HG02870 (cell line): ENCODE measurements at regions not wholly inside any gene's neighbourhood (a gene's known extent, or its start where the extent isn't known, plus 50 kb on each side); places are given as distances from the start of the nearest gene placed in this dataset.

Source experiments
- ATAC-seq: cut with Tn5 transposase; IDR thresholded peaks from one replicate; pipeline ENCODE4 v1.9.1; 2021; ENCODE audit warnings: mild to moderate bottlenecking, moderate library complexity; ENCODE audit not compliant: unreplicated experiment

DNA sequence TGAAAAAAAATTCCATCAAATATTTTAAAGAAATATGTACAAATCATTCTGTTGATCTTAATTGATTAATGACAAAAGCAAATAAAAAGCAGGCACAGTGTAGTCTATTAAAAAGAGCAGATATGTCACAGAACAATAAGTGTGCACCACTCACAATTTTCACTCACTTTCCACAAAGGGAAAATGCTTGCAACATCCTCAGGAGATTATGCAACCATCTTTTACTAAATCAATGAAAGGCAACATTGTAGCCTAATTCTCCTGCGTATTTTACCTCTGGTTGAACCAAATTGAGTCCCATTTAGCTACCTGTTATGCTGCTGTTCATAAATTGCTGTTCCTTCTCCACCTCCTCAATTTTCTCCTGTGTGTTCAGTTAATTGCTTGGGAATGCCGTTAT lies 1346.8 kb upstream of the PIK3C3 start:
- ATAC-seq: no peak

DNA sequence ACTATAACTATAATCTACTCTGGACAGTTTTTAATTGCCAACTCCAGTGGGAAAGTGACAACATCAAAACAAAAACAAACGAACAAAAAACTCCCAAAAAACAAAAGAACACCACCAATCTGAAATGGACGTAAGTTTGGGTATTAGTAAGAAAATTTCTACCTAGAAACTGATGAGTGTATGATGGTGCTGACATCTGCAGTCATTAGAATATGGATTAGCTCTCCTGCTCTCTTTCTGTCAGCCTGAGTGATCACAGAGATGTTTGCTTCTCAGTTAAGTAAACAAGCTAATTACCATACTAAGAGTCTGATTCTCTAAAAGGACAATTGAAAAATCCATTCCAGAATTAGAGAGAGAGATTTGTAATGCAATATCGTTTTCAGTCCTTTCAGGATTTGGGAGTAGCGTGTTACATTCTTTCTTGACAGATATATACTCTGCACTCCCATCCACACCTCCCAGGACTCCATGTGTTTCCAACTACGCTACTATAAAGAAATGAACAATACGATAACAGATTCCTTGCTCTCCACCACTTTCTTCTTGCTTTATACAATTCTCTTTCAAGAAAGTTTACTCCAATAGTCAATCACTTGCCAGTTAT lies 1347.4 kb upstream of the PIK3C3 start:
- no peak for ATAC-seq

DNA sequence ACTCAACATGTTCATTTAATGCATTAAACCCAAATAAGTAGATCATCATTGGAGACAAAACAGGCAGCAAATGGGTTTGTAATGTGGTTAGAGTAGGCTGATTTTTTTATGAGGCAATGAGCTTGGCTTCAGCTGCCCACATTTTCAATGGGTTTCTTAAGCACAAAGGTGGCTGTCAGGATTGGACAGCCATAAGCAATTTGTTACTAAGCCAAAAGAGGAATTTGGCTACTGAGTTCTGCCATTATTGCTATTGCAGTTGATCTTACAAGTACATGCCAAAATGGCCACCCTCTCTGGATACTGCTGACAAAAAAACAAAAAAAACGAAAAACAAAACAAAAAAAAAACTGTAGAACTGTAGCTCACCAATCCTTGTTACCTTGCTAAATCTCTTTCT lies 1348.0 kb upstream of the PIK3C3 start:
- no peak for ATAC-seq

DNA sequence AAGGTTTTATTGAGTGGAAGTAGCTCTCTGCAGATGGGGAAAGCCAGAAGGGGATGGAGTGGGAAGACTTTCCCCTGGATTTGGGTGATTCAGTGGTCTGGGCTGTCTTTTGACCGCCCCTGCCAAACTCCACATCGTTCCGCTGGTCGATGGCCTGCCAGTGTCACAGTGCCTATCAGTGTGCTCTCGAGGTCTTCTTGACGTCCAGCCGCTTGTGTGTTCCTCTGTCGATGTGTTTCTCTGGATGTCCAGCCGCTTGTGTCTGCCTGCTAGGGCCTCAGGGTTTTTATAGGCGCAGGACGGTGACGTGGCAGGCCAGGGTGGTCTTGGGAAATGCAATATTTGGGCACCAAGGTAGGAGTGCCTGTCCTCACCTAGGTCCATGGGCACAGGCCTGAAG lies 1371.4 kb upstream of the PIK3C3 start:
- ATAC-seq: no peak

DNA sequence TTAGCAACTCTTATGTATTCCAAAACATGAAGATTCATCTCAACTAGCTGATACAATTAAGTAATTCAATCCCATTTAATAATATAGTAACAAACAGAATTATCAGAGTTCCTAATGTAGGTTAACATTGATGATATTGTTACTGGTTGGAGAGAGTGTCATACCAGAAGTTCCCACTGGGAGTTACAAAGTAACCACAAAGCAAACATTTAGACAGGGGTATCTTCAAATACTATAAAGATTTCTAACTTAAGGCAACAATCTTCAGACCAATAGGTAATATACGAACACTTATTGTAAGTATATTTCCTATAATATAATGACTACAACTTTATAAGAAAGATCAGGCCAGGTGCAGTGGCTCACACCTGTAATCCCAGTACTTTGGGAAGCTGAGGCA lies 1372.9 kb upstream of the PIK3C3 start:
- no peak for ATAC-seq

DNA sequence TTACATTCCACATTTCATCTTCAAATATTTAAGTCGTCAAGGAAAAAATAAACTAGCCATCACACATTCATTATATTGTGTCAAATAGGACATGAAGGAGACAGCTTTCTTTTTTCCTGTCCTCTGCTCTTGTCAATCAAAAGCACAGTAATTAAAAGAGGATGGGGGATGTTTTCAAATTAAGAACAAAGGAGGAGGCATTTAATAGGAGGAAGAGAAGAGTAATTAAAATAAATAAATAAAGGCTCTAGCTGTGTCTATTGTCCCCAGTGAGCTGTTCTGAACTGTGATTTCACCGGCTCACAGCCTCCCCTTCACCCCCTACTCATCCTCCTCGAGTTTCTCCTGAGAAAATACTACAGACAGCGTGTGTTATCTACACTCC lies 1377.1 kb upstream of the PIK3C3 start:
- no peak for ATAC-seq

DNA sequence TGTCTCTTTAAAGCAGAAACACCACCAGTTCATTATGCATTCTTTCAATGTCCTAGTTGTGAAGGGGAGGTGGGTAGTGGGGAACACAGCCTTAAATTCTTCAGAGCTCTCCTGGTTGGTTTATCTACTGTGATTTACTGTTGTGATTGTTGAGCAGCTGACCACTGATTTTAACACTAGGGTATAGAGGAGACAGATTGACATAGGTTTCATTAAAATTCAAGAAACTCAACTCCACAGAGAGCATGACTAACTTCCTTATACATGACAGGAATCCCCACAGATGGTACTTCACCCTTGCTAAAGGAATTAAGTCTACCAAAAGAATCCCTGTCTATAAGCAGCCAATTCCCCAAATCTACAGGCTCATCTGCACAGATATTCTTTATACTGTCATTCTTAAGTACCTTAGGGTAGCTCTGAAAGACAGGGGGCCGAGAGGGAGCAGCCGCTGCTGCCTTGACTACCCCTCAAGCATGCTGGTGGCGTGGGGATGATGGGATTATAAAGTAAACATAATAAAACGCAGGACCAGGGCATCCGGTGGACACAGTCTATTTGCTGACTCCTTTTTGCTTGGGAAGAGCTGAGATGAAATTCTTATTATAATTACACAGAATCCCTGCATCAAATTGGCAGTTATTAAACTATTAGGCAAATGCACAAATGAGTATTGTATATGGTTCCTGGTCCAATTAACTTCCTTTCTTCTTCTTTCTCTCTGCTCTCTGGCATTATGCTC lies 1377.6 kb upstream of the PIK3C3 start:
- no peak for ATAC-seq

DNA sequence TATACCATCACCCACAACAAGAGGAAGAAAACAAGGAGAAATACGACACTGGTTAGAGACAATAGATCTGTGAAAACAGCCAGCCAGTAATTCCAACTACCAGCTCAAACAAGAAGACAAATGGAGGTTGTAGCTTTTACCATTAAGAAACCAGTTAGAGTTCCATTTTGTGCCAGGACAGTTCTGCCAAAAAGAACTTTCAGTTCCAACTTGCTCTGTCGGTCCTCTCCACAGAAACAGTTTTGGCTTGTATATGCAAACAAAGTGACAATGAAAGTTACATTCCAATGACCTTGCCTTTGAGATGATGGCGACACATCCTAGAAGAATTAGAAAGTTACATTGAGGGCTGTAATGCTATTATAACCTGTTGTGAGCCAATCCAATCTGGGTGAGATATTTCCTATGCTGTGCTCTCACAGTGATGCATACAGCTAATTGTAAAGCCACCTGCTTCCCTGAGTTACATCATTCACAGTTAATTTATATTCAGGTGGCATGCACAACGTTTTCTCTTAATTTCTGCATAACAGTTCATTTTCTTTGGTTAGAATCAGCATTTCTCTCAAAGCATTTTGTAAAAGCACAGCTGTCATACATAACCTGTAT lies 1378.4 kb upstream of the PIK3C3 start:
- no peak for ATAC-seq

DNA sequence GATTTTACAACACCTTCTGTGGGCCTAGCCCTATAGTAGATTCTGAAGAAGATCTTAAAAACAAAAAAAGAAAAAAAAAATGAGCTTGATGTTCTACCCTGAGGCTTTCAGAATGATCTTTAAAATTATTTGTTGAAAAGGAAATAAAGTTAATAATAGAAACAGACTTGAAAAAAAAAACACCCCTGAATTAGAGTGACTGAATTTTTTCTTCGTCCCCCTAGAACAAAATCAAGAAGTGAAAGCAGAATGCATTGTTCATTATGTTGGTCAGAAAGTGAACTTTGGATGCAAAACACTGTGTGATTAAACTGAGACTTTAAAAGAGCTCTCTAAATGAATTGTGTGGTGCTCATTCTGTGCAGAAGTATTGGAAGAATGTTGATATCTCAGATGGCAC lies 1384.4 kb upstream of the PIK3C3 start:
- no peak for ATAC-seq

DNA sequence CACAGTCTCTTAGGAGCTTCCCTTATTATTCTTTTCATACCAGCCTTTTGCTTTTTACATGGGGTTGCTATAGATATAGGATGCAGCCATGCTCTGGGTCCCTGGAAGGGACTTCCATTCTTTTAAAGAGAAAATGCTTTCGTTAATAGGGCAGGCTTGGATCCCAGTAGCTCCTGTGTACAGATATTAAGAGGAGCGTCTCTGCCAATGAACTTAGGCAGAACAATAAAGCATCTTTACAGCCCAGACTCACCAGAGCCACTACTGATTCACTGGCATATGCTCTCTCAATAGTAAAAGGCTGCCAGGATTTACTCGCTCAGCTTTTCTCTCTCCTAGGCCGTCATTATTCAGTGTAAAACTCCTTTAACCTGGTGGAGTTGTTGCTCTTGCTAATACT lies 1385.4 kb upstream of the PIK3C3 start:
- no peak for ATAC-seq

DNA sequence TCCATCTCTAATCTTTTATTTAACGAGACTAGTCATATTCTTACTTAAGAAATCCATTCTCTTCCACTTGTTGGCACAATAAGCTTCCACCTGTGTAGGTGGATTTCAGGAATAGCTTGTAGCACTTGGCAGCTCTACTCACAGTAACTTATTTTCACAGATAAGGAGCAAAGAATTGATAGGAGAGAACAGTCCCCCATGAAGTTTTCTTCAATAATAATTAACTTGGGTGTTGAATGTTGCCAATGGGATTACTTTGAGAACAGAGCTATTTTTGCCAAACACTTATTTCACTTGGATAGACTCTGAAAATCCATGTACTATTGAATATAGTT lies 1388.6 kb upstream of the PIK3C3 start:
- no peak for ATAC-seq

DNA sequence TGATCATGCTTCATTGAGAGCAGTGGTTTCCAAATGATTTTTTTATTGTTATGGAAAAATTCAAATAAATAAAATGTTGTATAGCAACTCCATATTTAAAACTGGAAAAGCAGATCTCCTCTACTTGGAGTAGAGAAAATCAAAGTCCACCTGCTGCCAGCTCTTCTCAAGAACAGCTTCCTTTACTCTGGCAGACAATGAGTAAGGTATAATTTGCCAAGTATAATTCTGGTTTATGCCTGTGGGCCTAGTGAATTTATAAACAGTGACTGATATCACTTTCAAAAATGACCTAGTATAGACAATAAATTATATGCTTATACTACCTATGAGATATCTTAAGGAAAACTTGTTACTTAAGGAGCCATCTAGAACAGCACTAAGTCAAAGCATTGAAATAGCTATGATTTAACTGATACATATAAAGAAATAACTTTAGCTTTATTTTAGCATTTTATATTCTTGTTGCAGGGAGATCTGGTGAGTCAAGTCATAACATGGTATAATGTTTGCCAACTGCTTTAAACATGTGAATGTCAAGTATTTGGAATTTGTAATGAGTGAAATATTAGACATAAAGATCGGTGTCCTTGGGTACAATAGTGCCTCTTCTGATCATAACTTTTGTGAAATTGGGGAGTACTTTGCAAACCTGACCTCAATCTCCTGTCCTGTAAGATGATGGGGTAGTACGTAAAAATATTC lies 1389.1 kb upstream of the PIK3C3 start:
- no peak for ATAC-seq

DNA sequence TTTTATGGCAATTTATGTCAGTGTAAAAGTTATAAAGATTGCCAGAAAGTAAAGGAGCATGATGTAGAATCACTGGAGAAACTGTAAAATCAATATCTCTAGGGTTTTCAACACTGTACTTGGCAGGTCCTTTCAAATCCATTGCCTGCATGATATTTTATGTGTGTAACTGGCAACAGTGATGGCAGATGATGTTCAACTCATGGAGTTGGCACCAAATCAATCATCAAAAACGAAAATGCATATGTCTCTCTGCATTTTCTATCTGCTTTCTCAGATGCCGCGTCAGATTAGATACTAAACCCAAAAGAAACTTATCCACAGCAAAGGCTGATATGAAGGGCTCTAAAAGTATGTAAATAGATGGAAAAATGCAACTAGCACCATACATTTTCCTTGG lies 1395.5 kb upstream of the PIK3C3 start:
- no peak for ATAC-seq

DNA sequence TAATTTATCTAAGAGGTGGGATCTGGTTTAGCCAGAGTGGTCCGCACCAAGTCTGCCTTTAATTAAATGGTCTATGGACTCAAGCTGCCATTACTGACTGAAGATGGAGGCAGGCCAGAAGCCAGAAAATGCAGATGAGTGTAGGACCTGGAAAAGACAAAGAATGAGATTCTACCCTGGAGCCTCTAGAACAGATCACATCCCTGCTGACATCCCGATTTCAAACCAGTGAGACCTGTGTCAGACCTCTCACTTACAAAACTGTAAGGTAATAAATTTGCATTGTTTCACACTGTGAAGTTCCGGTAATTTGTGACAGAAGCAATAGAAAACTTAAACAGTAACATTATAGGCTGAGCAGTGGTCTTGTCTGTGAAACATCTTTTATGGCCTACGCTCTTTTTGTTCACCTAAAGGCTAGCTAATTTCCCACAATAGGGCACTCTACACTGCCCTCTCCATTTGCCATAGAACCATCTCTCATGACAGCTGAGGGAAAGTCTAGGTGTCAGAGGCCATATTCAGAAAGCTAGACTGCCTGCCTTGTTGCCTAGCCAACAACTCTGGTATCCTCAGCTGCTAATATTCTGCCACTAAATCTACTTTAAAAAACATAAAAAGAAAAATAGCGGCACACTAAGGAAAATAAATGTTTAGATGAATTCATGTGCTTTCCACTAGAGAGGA lies 1396.2 kb upstream of the PIK3C3 start:
- ATAC-seq: no peak

DNA sequence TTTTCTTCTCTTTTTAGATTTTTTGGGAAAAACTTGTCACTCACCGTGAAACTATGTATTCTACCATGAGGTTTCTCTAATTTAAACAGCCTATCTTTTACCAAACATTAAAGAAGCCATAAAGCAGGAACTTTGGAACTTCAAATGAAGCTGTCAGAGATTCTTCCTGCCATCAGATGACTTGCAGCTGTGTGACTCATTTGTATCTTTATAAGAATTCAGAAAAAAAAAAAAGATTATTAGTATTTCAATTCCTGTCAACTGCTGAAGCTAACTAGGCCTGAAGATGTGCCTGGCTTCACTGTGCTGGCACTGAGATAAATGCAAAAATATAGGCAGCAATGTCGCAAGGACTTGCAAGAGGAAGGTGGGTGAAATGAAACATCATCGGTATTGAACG lies 1399.1 kb upstream of the PIK3C3 start:
- no peak for ATAC-seq

DNA sequence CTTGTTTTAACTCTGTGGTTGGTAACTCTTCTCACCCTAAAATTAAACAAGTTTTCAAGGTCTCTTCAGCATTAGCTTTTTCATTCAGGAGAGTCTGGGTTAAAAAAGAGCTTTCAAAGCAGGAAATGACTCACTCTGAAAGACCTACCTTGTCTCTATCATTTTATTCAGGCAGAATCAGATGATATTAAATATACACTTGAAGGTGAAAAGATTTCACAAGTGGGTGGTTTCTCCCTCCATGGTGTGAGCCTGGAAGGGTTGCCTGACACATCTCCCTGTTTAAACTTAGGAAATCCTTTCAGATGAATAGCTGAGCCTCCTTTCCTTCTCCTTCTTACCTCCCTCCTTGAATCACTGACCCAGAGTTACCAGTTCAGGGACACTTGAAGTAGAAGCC lies 1402.0 kb upstream of the PIK3C3 start:
- ATAC-seq: no peak

DNA sequence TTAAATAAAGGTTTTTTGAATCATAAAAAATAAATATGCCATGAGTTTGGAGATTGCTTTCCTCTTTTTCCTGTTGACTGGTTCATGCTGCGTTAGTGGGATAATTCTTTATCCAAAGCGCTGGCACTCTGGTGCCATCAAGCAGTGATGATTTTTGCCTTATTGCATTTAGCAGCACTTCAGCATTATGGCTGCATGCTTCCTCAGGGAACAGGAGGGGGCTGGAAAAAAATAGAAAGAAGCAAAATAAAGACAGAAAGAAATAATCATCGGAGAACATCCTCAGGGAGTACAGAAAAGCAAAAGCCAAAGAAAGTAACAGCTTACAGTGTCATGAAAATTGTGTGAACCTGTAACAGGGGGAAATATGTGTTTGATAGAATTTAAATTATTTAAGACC lies 1408.2 kb upstream of the PIK3C3 start:
- no peak for ATAC-seq

DNA sequence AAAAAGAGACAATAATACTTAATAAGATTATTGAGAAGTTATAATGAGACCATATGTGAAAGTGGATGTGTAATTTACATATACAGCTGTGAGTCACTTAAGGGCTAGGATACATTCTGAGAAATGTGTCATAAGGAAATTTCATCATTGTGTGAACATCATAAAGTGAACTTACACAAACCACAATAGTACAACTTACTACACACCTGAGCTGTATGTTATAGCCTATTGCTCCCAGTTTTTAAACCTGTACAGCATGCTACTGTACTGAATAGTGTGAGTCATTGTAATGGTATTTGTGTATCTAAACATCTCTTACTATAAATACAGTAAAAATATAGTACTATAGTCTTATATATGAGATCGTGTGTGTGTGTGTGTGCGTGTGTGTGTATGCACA lies 1420.3 kb upstream of the PIK3C3 start:
- ATAC-seq: no peak

DNA sequence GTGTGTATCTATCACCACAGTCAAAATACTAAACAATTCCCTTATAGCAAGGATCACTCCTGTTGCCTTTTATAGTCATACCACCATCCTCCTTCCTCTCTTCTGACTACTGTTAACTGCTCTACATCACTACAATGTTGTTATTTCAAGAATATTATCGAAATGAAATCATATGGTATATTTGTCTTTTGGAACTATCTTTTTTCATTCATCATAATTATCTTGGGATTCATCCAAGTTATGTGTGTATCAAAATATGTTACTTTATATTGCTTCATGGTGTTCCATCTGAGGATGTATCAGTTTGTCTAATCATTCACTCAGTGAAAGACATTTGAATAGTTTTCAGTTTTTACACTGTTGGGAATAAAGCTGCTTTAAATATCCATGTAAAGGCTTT lies 1423.0 kb upstream of the PIK3C3 start:
- ATAC-seq: no peak

DNA sequence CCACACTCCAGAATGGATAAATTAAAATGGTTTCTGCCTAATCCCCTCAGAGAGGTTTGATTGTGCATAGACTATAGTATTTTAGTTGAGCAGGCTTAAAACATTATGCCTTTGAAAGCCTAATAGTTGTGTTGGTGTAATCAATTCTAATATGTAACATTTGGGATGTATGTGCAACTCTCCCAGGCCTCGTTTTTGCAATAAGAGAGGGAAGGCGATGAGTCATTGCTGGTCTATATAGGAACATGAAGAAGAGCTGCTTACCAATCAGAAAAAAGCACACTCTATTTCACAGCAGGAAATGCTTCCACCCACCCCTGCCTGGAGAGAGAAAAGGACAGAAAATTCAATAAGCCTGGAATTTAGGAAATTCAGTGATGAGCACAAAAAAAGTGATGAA lies 1424.0 kb upstream of the PIK3C3 start:
- no peak for ATAC-seq

DNA sequence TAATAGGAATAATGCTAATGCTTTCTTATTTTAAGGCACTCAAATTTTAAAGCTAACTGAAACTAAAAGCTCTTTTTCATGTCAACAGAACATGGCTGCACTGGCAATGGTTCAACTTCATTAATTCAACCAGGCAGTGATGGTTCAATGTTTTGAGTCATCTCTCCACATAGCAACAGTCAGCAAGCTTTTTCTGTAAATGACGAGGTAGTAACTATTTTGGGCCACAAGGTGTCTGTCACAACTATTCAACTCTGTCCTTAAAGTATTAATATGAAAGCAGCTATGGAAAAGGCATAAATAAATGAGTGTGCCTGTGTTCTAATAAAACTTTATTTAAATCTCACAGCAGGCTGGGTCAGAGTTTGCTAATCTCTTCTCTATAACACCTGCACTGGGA lies 1425.6 kb upstream of the PIK3C3 start:
- ATAC-seq: no peak

DNA sequence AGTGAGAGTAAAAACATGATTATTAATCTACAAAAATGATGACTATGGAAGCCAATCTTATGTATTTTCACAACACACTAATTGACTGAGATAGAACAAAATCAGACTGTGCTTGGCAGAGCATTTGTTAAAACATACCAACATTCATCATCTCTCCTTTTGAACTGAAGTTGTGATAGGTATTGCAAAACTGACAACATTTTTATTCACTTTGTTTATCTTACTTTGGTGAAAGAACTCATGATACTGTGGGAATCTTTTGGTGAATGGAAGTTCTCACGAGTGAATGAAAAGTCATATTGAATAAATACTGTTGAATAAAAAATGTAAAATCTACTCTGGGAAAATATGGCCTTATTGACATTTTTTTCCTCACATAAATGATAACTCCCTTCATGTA lies 1430.2 kb upstream of the PIK3C3 start:
- ATAC-seq: no peak
